IPS-18a (cell line): ENCODE measurements at regions not wholly inside any gene's neighbourhood (a gene's known extent, or its start where the extent isn't known, plus 50 kb on each side); places are given as distances from the start of the nearest gene placed in this dataset.

Experiments
- H3K27ac ChIP-seq: one replicate; pipeline ENCODE4 v1.5.1; 2013; ENCODE audit warnings: low read length
- H3K27me3 ChIP-seq: one replicate; pipeline ENCODE4 v1.6.1; 2013; ENCODE audit warnings: mild to moderate bottlenecking, low read length; ENCODE audit not compliant: control insufficient read depth, insufficient read depth
- H3K36me3 ChIP-seq: one replicate; pipeline ENCODE4 v1.6.1; 2013; ENCODE audit warnings: low read depth, low read length; ENCODE audit not compliant: control insufficient read depth
- H3K4me1 ChIP-seq: one replicate; pipeline ENCODE4 v1.6.1; 2013; ENCODE audit warnings: low read depth, low read length; ENCODE audit not compliant: control insufficient read depth
- H3K4me3 ChIP-seq: one replicate; pipeline ENCODE4 v1.5.1; 2013; ENCODE audit warnings: low read length
- H3K9ac ChIP-seq: one replicate; pipeline ENCODE4 v1.6.1; 2013; ENCODE audit warnings: mild to moderate bottlenecking, low read length, moderate library complexity
- H3K9me3 ChIP-seq: one replicate; pipeline ENCODE4 v1.6.1; 2013; ENCODE audit warnings: low read depth, low read length; ENCODE audit not compliant: control insufficient read depth

DNA sequence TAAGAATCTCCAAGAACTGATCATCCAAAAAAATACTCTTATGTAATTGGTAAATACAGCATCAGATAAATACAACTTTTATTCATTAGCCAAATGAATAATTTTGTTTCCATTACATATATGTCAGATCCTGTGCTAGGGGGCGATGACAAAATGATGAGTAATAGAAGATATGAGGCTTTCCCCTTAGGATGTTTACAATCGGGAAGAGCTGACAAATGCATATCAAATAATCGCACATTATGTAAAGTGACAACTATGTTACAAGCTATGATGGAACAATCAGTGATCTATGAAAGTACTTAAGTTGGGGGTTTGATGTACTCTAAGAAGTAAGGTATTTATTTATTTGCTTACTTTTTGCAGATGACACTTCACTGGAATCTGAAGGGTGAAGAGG, 465.6 kb upstream of the VSTM2A start:
- Histone ChIP-seq H3K36me3 (no peaks in the 10 kb centered on the region), H3K9me3 (no peaks in the 10 kb centered on the region)

GRCh38 chr7:54080525-54080924, 461.6 kb upstream of the VSTM2A start:
- Histone ChIP-seq H3K36me3 (no peaks in the 10 kb centered on the region), H3K4me1 (no peaks in the 10 kb centered on the region), H3K4me3 (no peak overlapping the region), H3K9me3 (no peaks in the 10 kb centered on the region), H3K27me3 (no peaks in the 10 kb centered on the region), H3K27ac (no peak overlapping the region), H3K9ac (no peak overlapping the region)

More for the DNA sequence above, 465.6 kb upstream of the VSTM2A start:
- no peaks in the 10 kb centered on the region for H3K4me1 ChIP-seq
- H3K9ac ChIP-seq = no peak overlapping the region
- no peak overlapping the region for H3K27ac ChIP-seq
- H3K4me3 ChIP-seq = no peak overlapping the region
- H3K27me3 ChIP-seq = no peaks in the 10 kb centered on the region

DNA sequence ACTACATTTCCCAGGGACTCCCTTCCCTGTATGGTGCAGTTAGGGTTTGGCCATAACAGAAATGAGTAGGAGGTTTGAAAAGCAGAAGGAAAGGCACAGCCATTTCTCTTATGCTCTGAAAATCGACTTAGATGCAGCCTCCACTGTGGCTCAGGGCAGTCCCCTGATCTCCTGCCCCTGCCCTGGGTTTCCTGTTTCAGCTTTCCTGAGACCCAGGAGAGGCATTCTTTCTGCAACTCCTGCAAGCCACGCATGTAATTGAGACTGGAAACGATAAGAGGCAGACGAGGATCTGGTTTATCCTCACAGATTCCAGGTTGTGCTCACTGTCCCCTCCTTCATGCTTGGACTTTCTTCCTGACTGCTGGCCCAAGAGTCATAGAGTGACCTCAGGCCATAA, 461.2 kb upstream of the VSTM2A start:
- no peaks in the 10 kb centered on the region for H3K4me1 ChIP-seq
- no peak overlapping the region for H3K27ac ChIP-seq
- no peaks in the 10 kb centered on the region for H3K36me3 ChIP-seq
- H3K4me3 ChIP-seq = no peak overlapping the region
- H3K27me3 ChIP-seq = no peaks in the 10 kb centered on the region
- no peak overlapping the region for H3K9ac ChIP-seq
- H3K9me3 ChIP-seq = no peaks in the 10 kb centered on the region

GRCh38 chr7:54084340-54084739, 457.8 kb upstream of the VSTM2A start:
- no peaks in the 10 kb centered on the region for H3K36me3 ChIP-seq
- H3K9me3 ChIP-seq = no peaks in the 10 kb centered on the region
- no peak overlapping the region for H3K27ac ChIP-seq
- no peaks in the 10 kb centered on the region for H3K27me3 ChIP-seq
- no peak overlapping the region for H3K4me3 ChIP-seq
- H3K4me1 ChIP-seq = no peaks in the 10 kb centered on the region
- no peak overlapping the region for H3K9ac ChIP-seq

GRCh38 chr7:54090652-54091213, 451.4 kb upstream of the VSTM2A start:
- no peaks in the 10 kb centered on the region for H3K27me3 ChIP-seq
- no peaks in the 10 kb centered on the region for H3K9me3 ChIP-seq
- H3K27ac ChIP-seq = no peak overlapping the region
- no peaks in the 10 kb centered on the region for H3K36me3 ChIP-seq
- no peak overlapping the region for H3K9ac ChIP-seq
- H3K4me3 ChIP-seq = no peak overlapping the region
- H3K4me1 ChIP-seq = no peaks in the 10 kb centered on the region

- Histone ChIP-seq H3K36me3 (no peaks in the 10 kb centered on the region), H3K4me1 (peaks cover 3% of the 10 kb centered on the region), H3K4me3 (no peak overlapping the region), H3K9ac (no peak overlapping the region), H3K27me3 (no peaks in the 10 kb centered on the region), H3K27ac (no peak overlapping the region), H3K9me3 (no peaks in the 10 kb centered on the region)
These were observed 450.9 kb upstream of the VSTM2A start for GRCh38 chr7:54091322-54091721.

DNA sequence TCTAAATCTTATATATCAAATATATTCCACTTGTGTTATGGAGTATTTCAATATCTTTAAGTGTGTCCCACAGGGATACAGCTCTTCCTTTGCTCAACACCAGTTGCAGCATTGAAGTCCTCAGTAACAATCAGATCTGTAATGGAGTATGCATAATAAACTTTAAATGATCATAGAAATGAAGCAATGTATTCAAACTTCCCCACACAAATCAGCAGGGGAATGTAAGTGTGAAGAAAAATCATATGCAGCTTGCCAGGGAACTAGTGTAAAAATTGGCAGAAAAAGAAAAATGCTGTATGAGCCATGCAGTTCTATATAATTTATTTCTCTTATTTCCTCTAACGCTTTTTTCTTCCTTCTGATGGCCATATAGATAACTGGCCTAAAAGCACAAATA, 444.3 kb upstream of the VSTM2A start:
- Histone ChIP-seq H3K36me3 (no peaks in the 10 kb centered on the region), H3K9ac (no peak overlapping the region), H3K9me3 (no peaks in the 10 kb centered on the region), H3K4me3 (no peak overlapping the region), H3K27me3 (no peaks in the 10 kb centered on the region), H3K4me1 (peaks cover 10% of the 10 kb centered on the region), H3K27ac (no peak overlapping the region)

DNA sequence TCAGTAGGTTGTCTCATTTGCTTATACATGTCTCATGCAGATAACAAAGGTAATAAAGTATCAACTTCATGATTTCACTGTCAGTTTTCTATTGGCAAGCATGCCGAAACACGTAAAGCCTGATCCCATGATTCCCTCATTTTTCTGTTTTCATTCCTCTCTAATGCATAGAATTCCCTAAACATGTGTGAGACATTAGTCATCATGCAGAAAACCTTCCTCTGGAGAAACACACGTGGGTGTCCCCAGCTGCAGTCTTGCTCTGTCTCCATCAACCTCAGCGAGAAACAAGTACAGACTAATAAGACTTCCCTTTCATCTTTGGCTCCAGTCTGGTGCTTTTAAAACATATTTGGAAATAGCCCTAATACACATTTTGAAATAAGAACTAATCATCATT, 432.7 kb upstream of the VSTM2A start:
- no peak overlapping the region for H3K4me3 ChIP-seq
- no peaks in the 10 kb centered on the region for H3K9me3 ChIP-seq
- peaks cover 7% of the 10 kb centered on the region for H3K4me1 ChIP-seq
- H3K27ac ChIP-seq = no peak overlapping the region
- no peak overlapping the region for H3K9ac ChIP-seq
- H3K27me3 ChIP-seq = no peaks in the 10 kb centered on the region
- no peaks in the 10 kb centered on the region for H3K36me3 ChIP-seq

GRCh38 chr7:54111814-54112511, 430.2 kb upstream of the VSTM2A start:
- H3K27me3 ChIP-seq = no peaks in the 10 kb centered on the region
- no peak overlapping the region for H3K9ac ChIP-seq
- H3K4me1 ChIP-seq = peaks cover 11% of the 10 kb centered on the region
- H3K4me3 ChIP-seq = no peak overlapping the region
- H3K36me3 ChIP-seq = no peaks in the 10 kb centered on the region
- H3K9me3 ChIP-seq = no peaks in the 10 kb centered on the region
- no peak overlapping the region for H3K27ac ChIP-seq

GRCh38 chr7:54112567-54112966, 429.6 kb upstream of the VSTM2A start:
- H3K27me3 ChIP-seq = no peaks in the 10 kb centered on the region
- peaks cover 11% of the 10 kb centered on the region for H3K4me1 ChIP-seq
- H3K9me3 ChIP-seq = no peaks in the 10 kb centered on the region
- H3K9ac ChIP-seq = no peak overlapping the region
- H3K4me3 ChIP-seq = no peak overlapping the region
- no peak overlapping the region for H3K27ac ChIP-seq
- no peaks in the 10 kb centered on the region for H3K36me3 ChIP-seq

GRCh38 chr7:54115028-54115763, 427.0 kb upstream of the VSTM2A start:
- Histone ChIP-seq H3K27ac (no peak overlapping the region), H3K4me3 (no peak overlapping the region), H3K9me3 (no peaks in the 10 kb centered on the region), H3K4me1 (peaks cover 11% of the 10 kb centered on the region), H3K36me3 (no peaks in the 10 kb centered on the region), H3K27me3 (no peaks in the 10 kb centered on the region), H3K9ac (no peak overlapping the region)

DNA sequence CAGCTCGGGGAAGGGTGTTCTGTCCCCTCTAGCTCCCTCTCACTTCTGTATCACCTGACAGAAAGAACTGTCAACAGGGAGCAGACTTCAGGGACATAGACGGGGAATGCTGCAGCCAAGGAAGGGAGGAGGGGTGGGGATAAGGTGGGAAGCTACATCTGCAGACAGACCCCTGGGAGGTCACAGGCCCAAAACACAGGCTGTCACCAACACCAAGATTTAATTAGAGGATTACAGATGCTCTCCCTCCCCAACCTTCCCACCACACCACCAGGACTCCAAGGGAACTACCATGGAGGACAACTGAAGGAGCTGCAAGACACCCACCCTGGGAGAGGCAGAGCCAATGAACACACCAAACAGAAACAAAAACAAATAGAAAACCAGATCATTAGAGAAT, 425.2 kb upstream of the VSTM2A start:
- no peaks in the 10 kb centered on the region for H3K9me3 ChIP-seq
- no peak overlapping the region for H3K27ac ChIP-seq

More for the DNA sequence above, 425.2 kb upstream of the VSTM2A start:
- Histone ChIP-seq H3K36me3 (no peaks in the 10 kb centered on the region), H3K4me3 (no peak overlapping the region), H3K9ac (no peak overlapping the region), H3K4me1 (peaks cover 11% of the 10 kb centered on the region), H3K27me3 (no peaks in the 10 kb centered on the region)
